ENCODE measurements at regions not wholly inside any gene's neighbourhood (a gene's known extent, or its start where the extent isn't known, plus 50 kb on each side); places are given as distances from the start of the nearest gene placed in this dataset.

GRCh38 chr5:122661496-122662180 is 113.2 kb upstream of the SNX2 start:
- intact Hi-C loops (cut with micrococcal nuclease) (no loop called here), dilution Hi-C loops (cut with MboI; ENCODE audit: extremely low pct_ligation_motif_present, low sequenced_read_pairs) (no loop called here)
- ChIA-PET POLR2A (no interaction called here), CTCF (no interaction called here)
- Histone ChIP-seq H3K79me2 (ENCODE audit: control insufficient read depth, insufficient read depth, low read length) (no peaks in the 10 kb centered on the region), H3K27ac (ENCODE audit: insufficient read depth, low read depth, low read length) (no peak overlapping the region), H4K20me1 (replicated peaks; ENCODE audit: control insufficient read depth, extremely low read depth, insufficient read depth, low read length) (no peaks in the 10 kb centered on the region), H3K9ac (replicated peaks; ENCODE audit: extremely low read depth, insufficient read depth, low read length) (no peak overlapping the region), H3K9me1 (replicated peaks; ENCODE audit: control insufficient read depth, extremely low read depth, insufficient read depth, low read length) (no peaks in the 10 kb centered on the region), H3K4me3 (replicated peaks in 1 of 3; ENCODE audit: insufficient read depth in 1 of 3, low read depth in 1 of 3, low read length in 3 of 3) (no peak overlapping the region), H3K36me3 (ENCODE audit: control insufficient read depth in 2 of 2, extremely low read depth in 1 of 2, insufficient read depth in 2 of 2, low read length in 2 of 2) (no peaks in the 10 kb centered on the region), H3K4me2 (ENCODE audit: insufficient read depth, low read length) (no peak overlapping the region), H3K9me3 (replicated peaks; ENCODE audit: control insufficient read depth, insufficient read depth, low read length) (no peaks in the 10 kb centered on the region), H2AFZ (ENCODE audit: low read depth, low read length) (no peak overlapping the region), H3K4me1 (ENCODE audit: control insufficient read depth, extremely low read depth, insufficient read depth, low read length) (no peaks in the 10 kb centered on the region), H3K27me3 (ENCODE audit: control insufficient read depth in 2 of 2, insufficient read depth in 2 of 2, low read length in 2 of 2) (no peaks in the 10 kb centered on the region)
- DNase-seq (ENCODE audit: low read depth, low spot score) = no peak
- no peak for TF ChIP-seq GATA2 (IDR thresholded peaks at IDR 0.05; ENCODE audit: insufficient read depth, insufficient read length, low read depth, low read length)
- TF ChIP-seq POLR2AphosphoS5 (IDR thresholded peaks at IDR 0.05; ENCODE audit: insufficient read depth, low read depth, low read length) = no peak
- TF ChIP-seq POLR2A (IDR thresholded peaks at IDR 0.05; ENCODE audit: low read depth, low read length) = no peak
- no peak for TF ChIP-seq JUN (IDR thresholded peaks at IDR 0.05; ENCODE audit: borderline replicate concordance, insufficient read depth, insufficient read length, low read depth)
- TF ChIP-seq EZH2 (IDR thresholded peaks at IDR 0.05; ENCODE audit: borderline replicate concordance, low read depth, low read length, severe bottlenecking) = no peak
- TF ChIP-seq CTCF (IDR thresholded peaks at IDR 0.05; ENCODE audit: extremely low read depth in 1 of 2, insufficient read depth in 1 of 2, low read depth in 1 of 2, low read length in 2 of 2) = no peak
- TF ChIP-seq MYC (IDR thresholded peaks at IDR 0.05; ENCODE audit: low read depth, low read length) = no peak
- TF ChIP-seq FOS (IDR thresholded peaks at IDR 0.05; ENCODE audit: borderline replicate concordance, insufficient read depth, low read length) = no peak
- TF ChIP-seq MAX (IDR thresholded peaks at IDR 0.05; ENCODE audit: insufficient read depth, insufficient read length) = no peak
- FAIRE-seq = no peak
- no TSS peak for BruUV-seq (replicated peaks)
